H1 (cell line): ENCODE measurements at regions not wholly inside any gene's neighbourhood (a gene's known extent, or its start where the extent isn't known, plus 50 kb on each side); places are given as distances from the start of the nearest gene placed in this dataset.

Experiments
- ATF2 ChIP-seq: IDR thresholded peaks from 2 replicates; pipeline ENCODE4 v1.6.1; 2012; ENCODE audit warnings: low read length, inconsistent platforms
- CBX5 ChIP-seq: fragments of 300-800, 300-1000 bp; sonication (generic); IDR thresholded peaks from 2 replicates; pipeline ENCODE4 v1.7.1; 2016; ENCODE audit warnings: antibody characterized with exemption, low read length, low read depth
- FOSL1 ChIP-seq: IDR thresholded peaks from 2 replicates; pipeline ENCODE4 v1.6.1; 2011; ENCODE audit warnings: mild to moderate bottlenecking, low read depth, low read length, moderate library complexity; ENCODE audit not compliant: insufficient read depth
- SP4 ChIP-seq: IDR thresholded peaks from 2 replicates; pipeline ENCODE4 v1.6.1; 2012; ENCODE audit warnings: low read length, inconsistent platforms
- TAF1 ChIP-seq: IDR thresholded peaks from 2 replicates; pipeline ENCODE4 v1.6.1; 2011; ENCODE audit warnings: mild to moderate bottlenecking, low read depth, low read length
- TEAD4 ChIP-seq: IDR thresholded peaks from 2 replicates; pipeline ENCODE4 v1.6.1; 2012; ENCODE audit warnings: low read depth, low read length, inconsistent platforms, mixed read lengths

GRCh38 chr1:57879700-57880099, 455.8 kb upstream of the DAB1 start (continued):
- TF ChIP-seq CBX5 (no peak), SP4 (no peak), ATF2 (no peak), TAF1 (no peak), FOSL1 (no peak), TEAD4 (no peak)
